A673 (cell line): ENCODE measurements at regions not wholly inside any gene's neighbourhood (a gene's known extent, or its start where the extent isn't known, plus 50 kb on each side); places are given as distances from the start of the nearest gene placed in this dataset.

ENCODE experiments used
- EZH2 ChIP-seq: fragments of 200-600 bp; sonication (generic); IDR thresholded peaks from 2 replicates; pipeline ENCODE4 v1.6.1; 2017; ENCODE audit warnings: borderline replicate concordance, low read depth, mild to moderate bottlenecking, mixed read lengths, antibody characterized with exemption, low read length; ENCODE audit not compliant: poor library complexity, severe bottlenecking
- TF ChIP-seq, protein P1 (sequence below): fragments of 300-800, 200-600 bp; sonication (generic); conservative IDR thresholded peaks from 2 replicates; pipeline ENCODE4 v1.5.1; 2017; ENCODE audit warnings: low read depth, mild to moderate bottlenecking, antibody characterized with exemption, low read length, moderate library complexity, mixed read lengths

DNA sequence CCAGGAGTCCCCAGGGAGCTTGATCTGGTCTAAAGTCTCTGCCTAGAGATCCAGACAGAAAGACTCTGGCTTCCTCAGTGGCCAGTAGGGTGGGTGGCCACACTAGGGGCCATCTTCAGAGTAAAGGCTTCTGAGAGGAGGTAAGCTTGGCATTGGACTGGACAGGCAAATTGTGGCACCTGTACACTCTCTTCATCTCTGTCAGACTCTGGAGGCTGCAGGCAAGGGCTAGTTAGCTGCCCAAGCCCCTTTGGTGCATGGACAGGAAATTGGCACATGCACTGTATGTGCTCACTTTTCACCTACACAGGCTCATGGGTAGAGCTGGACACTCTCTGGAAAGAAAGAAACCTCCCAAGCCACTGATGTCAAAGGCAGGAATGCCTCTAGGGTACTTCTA is 142.8 kb downstream of the PJA1 start:
- TF ChIP-seq EZH2: no peak
- TF ChIP-seq, protein P1, sequence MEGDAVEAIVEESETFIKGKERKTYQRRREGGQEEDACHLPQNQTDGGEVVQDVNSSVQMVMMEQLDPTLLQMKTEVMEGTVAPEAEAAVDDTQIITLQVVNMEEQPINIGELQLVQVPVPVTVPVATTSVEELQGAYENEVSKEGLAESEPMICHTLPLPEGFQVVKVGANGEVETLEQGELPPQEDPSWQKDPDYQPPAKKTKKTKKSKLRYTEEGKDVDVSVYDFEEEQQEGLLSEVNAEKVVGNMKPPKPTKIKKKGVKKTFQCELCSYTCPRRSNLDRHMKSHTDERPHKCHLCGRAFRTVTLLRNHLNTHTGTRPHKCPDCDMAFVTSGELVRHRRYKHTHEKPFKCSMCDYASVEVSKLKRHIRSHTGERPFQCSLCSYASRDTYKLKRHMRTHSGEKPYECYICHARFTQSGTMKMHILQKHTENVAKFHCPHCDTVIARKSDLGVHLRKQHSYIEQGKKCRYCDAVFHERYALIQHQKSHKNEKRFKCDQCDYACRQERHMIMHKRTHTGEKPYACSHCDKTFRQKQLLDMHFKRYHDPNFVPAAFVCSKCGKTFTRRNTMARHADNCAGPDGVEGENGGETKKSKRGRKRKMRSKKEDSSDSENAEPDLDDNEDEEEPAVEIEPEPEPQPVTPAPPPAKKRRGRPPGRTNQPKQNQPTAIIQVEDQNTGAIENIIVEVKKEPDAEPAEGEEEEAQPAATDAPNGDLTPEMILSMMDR: no peak
